ENCODE measurements at regions not wholly inside any gene's neighbourhood (a gene's known extent, or its start where the extent isn't known, plus 50 kb on each side); places are given as distances from the start of the nearest gene placed in this dataset.
"Not testable (repeated sequence)": the region's sequence is repeated elsewhere in the genome, so short reads cannot be mapped to it uniquely, and the experiment has no call there.

- no peaks in the 10 kb centered on the region for H3K4me1 Mint-ChIP-seq (ENCODE audit: insufficient read depth, unreplicated experiment)
- H3K4me3 Mint-ChIP-seq (ENCODE audit: unreplicated experiment): no peak overlapping the region
- H3K9me3 Mint-ChIP-seq (ENCODE audit: unreplicated experiment): no peaks in the 10 kb centered on the region
- no peak for DNase-seq (ENCODE audit: unreplicated experiment)
- no peak overlapping the region for H3K27ac Mint-ChIP-seq (ENCODE audit: low read depth, unreplicated experiment)
- intact Hi-C loops (cut with micrococcal nuclease): no loop called here
- H3K36me3 Mint-ChIP-seq (ENCODE audit: insufficient read depth, unreplicated experiment): no peaks in the 10 kb centered on the region
- H3K27me3 Mint-ChIP-seq (ENCODE audit: insufficient read depth, unreplicated experiment): peaks cover 75% of the 10 kb centered on the region
- TF ChIP-seq CTCF (IDR thresholded peaks at IDR 0.05; ENCODE audit: unreplicated experiment): no peak
- ChIA-PET POLR2A (no interaction called here), CTCF (no interaction called here)
- BruUV-seq (replicated peaks): no TSS peak
Measured at GRCh38 chr13:71209217-71209616, 657.8 kb downstream of the DACH1 start.

DNA sequence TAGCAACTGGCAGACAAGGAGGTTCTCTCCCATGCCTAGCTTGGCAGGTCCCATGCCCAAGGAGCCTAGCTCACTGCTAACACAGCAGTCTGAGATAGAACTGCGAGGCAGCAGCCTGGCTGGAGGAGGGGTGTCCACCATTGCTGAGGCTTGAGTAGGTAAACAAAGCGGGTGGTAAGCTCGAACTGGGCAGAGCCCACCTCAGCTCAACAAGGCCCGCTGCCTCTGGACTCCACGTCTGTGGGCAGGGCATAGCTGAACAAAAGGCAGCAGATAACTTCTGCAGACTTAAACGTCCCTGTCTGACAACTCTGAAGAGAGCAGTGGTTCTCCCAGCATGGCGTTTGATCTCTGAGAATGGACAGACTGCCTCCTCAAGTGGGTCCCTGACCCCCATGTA, 682.4 kb downstream of the DACH1 start:
- CTCF ChIA-PET; H3K27me3 Mint-ChIP-seq (ENCODE audit: insufficient read depth, unreplicated experiment); DNase-seq (ENCODE audit: unreplicated experiment); H3K4me1 Mint-ChIP-seq (ENCODE audit: insufficient read depth, unreplicated experiment); H3K36me3 Mint-ChIP-seq (ENCODE audit: insufficient read depth, unreplicated experiment); BruUV-seq (replicated peaks); H3K9me3 Mint-ChIP-seq (ENCODE audit: unreplicated experiment); H3K27ac Mint-ChIP-seq (ENCODE audit: low read depth, unreplicated experiment); H3K4me3 Mint-ChIP-seq (ENCODE audit: unreplicated experiment); intact Hi-C loops (cut with micrococcal nuclease): not testable (repeated sequence)
- POLR2A ChIA-PET: interaction anchor here (0.6 kb wide), 1 partner anchor 111 kb away, joined by 4 read pairs; no protein-coding TSS in a partner anchor

GRCh38 chr13:71183352-71183751, 683.7 kb downstream of the DACH1 start:
- H3K9me3 Mint-ChIP-seq (ENCODE audit: unreplicated experiment); H3K27me3 Mint-ChIP-seq (ENCODE audit: insufficient read depth, unreplicated experiment); H3K4me3 Mint-ChIP-seq (ENCODE audit: unreplicated experiment); intact Hi-C loops (cut with micrococcal nuclease); CTCF ChIA-PET; DNase-seq (ENCODE audit: unreplicated experiment); H3K36me3 Mint-ChIP-seq (ENCODE audit: insufficient read depth, unreplicated experiment); H3K4me1 Mint-ChIP-seq (ENCODE audit: insufficient read depth, unreplicated experiment); BruUV-seq (replicated peaks); H3K27ac Mint-ChIP-seq (ENCODE audit: low read depth, unreplicated experiment); POLR2A ChIA-PET: not testable (repeated sequence)

- TF ChIP-seq CTCF (IDR thresholded peaks at IDR 0.05; ENCODE audit: unreplicated experiment): no peak
- H3K27ac Mint-ChIP-seq (ENCODE audit: low read depth, unreplicated experiment): no peak overlapping the region
- POLR2A ChIA-PET: no interaction called here
- no peaks in the 10 kb centered on the region for H3K9me3 Mint-ChIP-seq (ENCODE audit: unreplicated experiment)
- no peak overlapping the region for H3K4me3 Mint-ChIP-seq (ENCODE audit: unreplicated experiment)
- H3K4me1 Mint-ChIP-seq (ENCODE audit: insufficient read depth, unreplicated experiment): no peaks in the 10 kb centered on the region
- peaks cover 22% of the 10 kb centered on the region for H3K27me3 Mint-ChIP-seq (ENCODE audit: insufficient read depth, unreplicated experiment)
- no peak for DNase-seq (ENCODE audit: unreplicated experiment)
- H3K36me3 Mint-ChIP-seq (ENCODE audit: insufficient read depth, unreplicated experiment): no peaks in the 10 kb centered on the region
- CTCF ChIA-PET: interaction anchor here (0.7 kb wide), 1 partner anchor 477 kb away, joined by 3 read pairs; no protein-coding TSS in a partner anchor
- no TSS peak for BruUV-seq (replicated peaks)
- intact Hi-C loops (cut with micrococcal nuclease): no loop called here
Measured at GRCh38 chr13:71171740-71172139, 695.3 kb downstream of the DACH1 start.

DNA sequence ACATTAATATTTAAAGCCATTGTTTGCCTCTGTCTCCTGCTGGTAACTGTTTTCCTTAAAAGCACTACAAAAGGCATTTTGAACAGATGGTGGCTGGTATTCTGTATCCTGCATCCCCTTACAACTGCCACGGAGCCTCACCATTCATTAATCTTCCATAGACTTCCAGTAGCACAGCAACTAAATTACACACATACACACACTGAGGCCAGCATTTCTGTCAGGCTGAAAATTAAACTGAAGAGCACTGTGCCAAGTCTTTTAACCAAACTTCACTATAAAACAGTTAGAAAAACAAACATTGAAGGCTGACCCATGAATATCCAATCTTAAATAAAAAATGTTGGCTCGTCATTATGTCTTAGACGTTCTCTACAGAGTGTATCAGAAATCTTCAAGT, 697.8 kb downstream of the DACH1 start:
- no peak overlapping the region for H3K4me3 Mint-ChIP-seq (ENCODE audit: unreplicated experiment)
- CTCF ChIA-PET: no interaction called here
- no TSS peak for BruUV-seq (replicated peaks)

More for the DNA sequence above, 697.8 kb downstream of the DACH1 start:
- H3K4me1 Mint-ChIP-seq (ENCODE audit: insufficient read depth, unreplicated experiment): no peaks in the 10 kb centered on the region
- POLR2A ChIA-PET: no interaction called here
- no peak for TF ChIP-seq CTCF (IDR thresholded peaks at IDR 0.05; ENCODE audit: unreplicated experiment)
- no peak for DNase-seq (ENCODE audit: unreplicated experiment)
- H3K27ac Mint-ChIP-seq (ENCODE audit: low read depth, unreplicated experiment): no peak overlapping the region
- H3K27me3 Mint-ChIP-seq (ENCODE audit: insufficient read depth, unreplicated experiment): peaks cover 32% of the 10 kb centered on the region
- intact Hi-C loops (cut with micrococcal nuclease): no loop called here
- H3K36me3 Mint-ChIP-seq (ENCODE audit: insufficient read depth, unreplicated experiment): no peaks in the 10 kb centered on the region
- no peaks in the 10 kb centered on the region for H3K9me3 Mint-ChIP-seq (ENCODE audit: unreplicated experiment)

All from MCF 10A (cell line).